HCT116 (cell line): ENCODE measurements at regions not wholly inside any gene's neighbourhood (a gene's known extent, or its start where the extent isn't known, plus 50 kb on each side); places are given as distances from the start of the nearest gene placed in this dataset.

ENCODE experiments used
- ATAC-seq: fragments of 200-7000 bp; cut with Tn5 transposase; 2 replicates; pipeline ENCODE4 v1.9.1; 2020; ENCODE audit warnings: mild to moderate bottlenecking, moderate library complexity
- BruUV-seq: library from RNA; stranded (reverse); fragments of 400-500 nt; replicated peaks from 2 replicates; lab custom pipeline; 2021; lab: Mats Ljungman, UMichigan
- CTCF ChIA-PET: fragments of 300-600 bp; sonication (Branson Sonifier 250); formaldehyde crosslinking; loops from one replicate; lab custom pipeline; 2021; ENCODE audit warnings: antibody characterized with exemption; lab: Charles Lee
- POLR2A ChIA-PET: fragments of 300-600, 350-600 bp; sonication (Branson Sonifier 250); formaldehyde crosslinking; loops from one replicate; lab custom pipeline; 2021; ENCODE audit warnings: antibody characterized with exemption; lab: Charles Lee
- RAD21 ChIA-PET, 2 experiments: fragments of 300-600 bp; sonication (Branson Sonifier 250); formaldehyde crosslinking; loops; one replicate each; lab custom pipeline; 2023; ENCODE audit warnings: low total read pairs in 2 of 2; ENCODE audit not compliant: uncharacterized antibody in 2 of 2, unreplicated experiment in 2 of 2, low non-redundant PET in 1 of 2; lab: Charles Lee
- DNase-seq: peaks from one replicate; pipeline ENCODE4 v3.0.0-alpha.2; 2010; ENCODE audit warnings: low read depth, low spot score
- H2AFZ ChIP-seq: fragments of 200-600 bp; shearing (Covaris generic), sonication (generic); 2 replicates; pipeline ENCODE4 v1.6.1; 2017; ENCODE audit warnings: low read depth, mixed run types, mixed read lengths, antibody characterized with exemption, low read length; ENCODE audit not compliant: poor library complexity, severe bottlenecking
- H3K27ac ChIP-seq: 2 replicates; pipeline ENCODE4 v1.5.1; 2012; ENCODE audit warnings: low read depth, low read length
- H3K27me3 ChIP-seq: fragments of 200-600 bp; sonication (generic); 2 replicates; pipeline ENCODE4 v1.6.1; 2016; ENCODE audit warnings: mixed run types, low read length, mixed read lengths; ENCODE audit not compliant: insufficient read depth
- H3K36me3 ChIP-seq, 2 experiments: fragments of 200-500 bp in 1 of 2; fragments of 200-600 bp in 1 of 2; sonication (Bioruptor generic) in 1 of 2; sonication (generic) in 1 of 2; 2 replicates each; pipeline versions ENCODE4 v1.5.1 to v1.6.1; 2014 to 2016; ENCODE audit warnings: low read length in 2 of 2, inconsistent platforms in 1 of 2, mixed read lengths in 1 of 2, mixed run types in 1 of 2; ENCODE audit not compliant: insufficient read depth in 2 of 2, control insufficient read depth in 1 of 2
- H3K4me1 ChIP-seq, 2 experiments: fragments of 200-600 bp in 1 of 2; sonication (generic) in 1 of 2; 2 replicates each; pipeline versions ENCODE4 v1.5.1 to v1.6.1; 2012 to 2017; ENCODE audit warnings: low read length in 2 of 2, inconsistent platforms in 1 of 2, mild to moderate bottlenecking in 1 of 2, mixed read lengths in 1 of 2, mixed run types in 1 of 2, moderate library complexity in 1 of 2; ENCODE audit not compliant: insufficient read depth in 2 of 2, control insufficient read depth in 1 of 2
- H3K4me2 ChIP-seq: fragments of 200-600 bp; sonication (generic); 2 replicates; pipeline ENCODE4 v1.6.1; 2017; ENCODE audit warnings: mixed run types, low read length, mixed read lengths
- H3K4me3 ChIP-seq, 2 experiments: fragments of 200-600 bp in 1 of 2; sonication (generic) in 1 of 2; replicated peaks in 1 of 2; 2 replicates each; pipeline ENCODE4 v1.5.1; 2011 to 2016; ENCODE audit warnings: low read length in 2 of 2, control low read depth in 1 of 2, low read depth in 1 of 2, mild to moderate bottlenecking in 1 of 2, mixed read lengths in 1 of 2, mixed run types in 1 of 2
- H3K79me2 ChIP-seq: fragments of 200-600 bp; sonication (generic); 2 replicates; pipeline ENCODE4 v1.6.1; 2017; ENCODE audit warnings: mild to moderate bottlenecking, mixed run types, low read length, moderate library complexity, mixed read lengths; ENCODE audit not compliant: insufficient read depth
- H3K9ac ChIP-seq: fragments of 200-600 bp; sonication (generic); 2 replicates; pipeline ENCODE4 v1.6.1; 2016; ENCODE audit warnings: low read length, mixed read lengths
- H3K9me2 ChIP-seq: fragments of 200-600 bp; sonication (generic), shearing (Covaris generic); 2 replicates; pipeline ENCODE4 v1.6.1; 2017; ENCODE audit warnings: mixed run types, mild to moderate bottlenecking, moderate library complexity; ENCODE audit not compliant: insufficient read depth
- H3K9me3 ChIP-seq, 2 experiments: fragments of 200-500 bp in 1 of 2; fragments of 200-600 bp in 1 of 2; sonication (Bioruptor generic) in 1 of 2; sonication (generic) in 1 of 2; 2 replicates each; pipeline ENCODE4 v1.6.1; 2014 to 2017; ENCODE audit warnings: low read length in 2 of 2, mixed read lengths in 2 of 2, inconsistent platforms in 1 of 2, low read depth in 1 of 2, mild to moderate bottlenecking in 1 of 2, mixed run types in 1 of 2, moderate library complexity in 1 of 2; ENCODE audit not compliant: control insufficient read depth in 1 of 2, insufficient read depth in 1 of 2
- H4K20me1 ChIP-seq: fragments of 200-600 bp; sonication (generic), shearing (Covaris generic); 2 replicates; pipeline ENCODE4 v1.6.1; 2017; ENCODE audit warnings: mixed run types, mild to moderate bottlenecking, moderate library complexity; ENCODE audit not compliant: insufficient read depth
- CTCF ChIP-seq, 3 experiments: fragments of 200-600 bp in 1 of 3; sonication (generic) in 1 of 3; IDR thresholded peaks in 2 of 3; conservative IDR thresholded peaks in 1 of 3; 2 replicates each; pipeline ENCODE4 v1.5.1; 2012 to 2017; ENCODE audit warnings: low read depth in 2 of 3, low read length in 2 of 3, antibody characterized with exemption in 1 of 3, borderline replicate concordance in 1 of 3, control low read depth in 1 of 3, mild to moderate bottlenecking in 1 of 3, mixed read lengths in 1 of 3, mixed run types in 1 of 3, moderate library complexity in 1 of 3; ENCODE audit not compliant: insufficient read depth in 1 of 3
- EZH2phosphoT487 ChIP-seq: fragments of 200-600 bp; IDR thresholded peaks from 2 replicates; pipeline ENCODE4 v1.6.1; 2018; ENCODE audit warnings: antibody characterized with exemption, borderline replicate concordance
- RAD21 ChIP-seq: IDR thresholded peaks from 2 replicates; pipeline ENCODE4 v1.6.1; 2012; ENCODE audit warnings: low read depth, mild to moderate bottlenecking
- SIN3A ChIP-seq: IDR thresholded peaks from 2 replicates; pipeline ENCODE4 v1.6.1; 2012; ENCODE audit warnings: low read depth
- SP1 ChIP-seq: IDR thresholded peaks from 2 replicates; pipeline ENCODE4 v1.6.1; 2012; ENCODE audit warnings: low read depth
- SRF ChIP-seq: IDR thresholded peaks from 2 replicates; pipeline ENCODE4 v1.6.1; 2012; ENCODE audit warnings: low read depth
- TCF7L2 ChIP-seq: IDR thresholded peaks from 2 replicates; pipeline ENCODE4 v1.7.0; 2011; ENCODE audit warnings: borderline replicate concordance, inconsistent platforms; ENCODE audit not compliant: insufficient read depth, insufficient read length; ENCODE audit errors: extremely low read depth
- intact Hi-C: fragments of 100-400 bp; cut with micrococcal nuclease; formaldehyde crosslinking; loops from 2 replicates; pipeline ENCODE4 v1.10.0; 2022

GRCh38 chr2:71790226-71791060 is 337.1 kb downstream of the DYSF start:
- Histone ChIP-seq H3K9me2 (no peaks in the 10 kb centered on the region), H4K20me1 (no peaks in the 10 kb centered on the region), H3K36me3 (no peaks in the 10 kb centered on the region), H3K4me2 (no peak overlapping the region), H3K79me2 (no peaks in the 10 kb centered on the region), H3K4me1 (peaks cover 0 to 6% of the 10 kb centered on the region in 2 experiments; a peak in 3 of 4 replicates), H3K9ac (no peak overlapping the region), H3K27ac (no peak overlapping the region), H3K4me3 (no peak overlapping the region), H3K27me3 (no peaks in the 10 kb centered on the region), H2AFZ (no peak overlapping the region), H3K9me3 (no peaks in the 10 kb centered on the region)
- no peak for DNase-seq
- no peak for TF ChIP-seq SP1
- peak; percentile 73 for TF ChIP-seq TCF7L2
- no TSS peak for BruUV-seq
- ChIA-PET POLR2A (no interaction called here), CTCF (no interaction called here), RAD21 (no interaction called here)
- intact Hi-C loops: no loop called here
- no peak for ATAC-seq

- no TSS peak for BruUV-seq
- no peaks in the 10 kb centered on the region for H3K9me2 ChIP-seq
- peaks cover 5 to 13% of the 10 kb centered on the region in 2 experiments for H3K4me1 ChIP-seq
- no peaks in the 10 kb centered on the region for H4K20me1 ChIP-seq
- H3K79me2 ChIP-seq: no peaks in the 10 kb centered on the region
- no peaks in the 10 kb centered on the region for H3K9me3 ChIP-seq
- H3K27me3 ChIP-seq: no peaks in the 10 kb centered on the region
- H3K9ac ChIP-seq: no peak overlapping the region
- no peak overlapping the region for H3K4me3 ChIP-seq
- no peak overlapping the region for H3K27ac ChIP-seq
- H3K36me3 ChIP-seq: no peaks in the 10 kb centered on the region
- no peak overlapping the region for H2AFZ ChIP-seq
- ChIA-PET RAD21 (no interaction called here), POLR2A (no interaction called here), CTCF (interaction anchor here (1.3 kb wide), 1 partner anchor 8 kb away, joined by 3 read pairs; no protein-coding TSS in a partner anchor)
- intact Hi-C loops: no loop called here
- no peak for ATAC-seq
- DNase-seq: no peak
- H3K4me2 ChIP-seq: no peak overlapping the region
- TF ChIP-seq SRF: no peak
- no peak for TF ChIP-seq EZH2phosphoT487
- no peak for TF ChIP-seq SIN3A
- peak in 2 of 3 experiments; percentile 6 to 12; a peak in 1 of 6 replicates for TF ChIP-seq CTCF (IDR thresholded peaks at IDR 0.05 in 2 of 3, conservative IDR thresholded peaks at IDR 0.05 in 1 of 3; ENCODE audit: borderline replicate concordance in 1 of 3, insufficient read depth in 1 of 3, low read depth in 2 of 3, low read length in 2 of 3)
- peak; percentile 10; the same call in 1 of the 2 replicates for TF ChIP-seq RAD21
- TF ChIP-seq, all 23 proteins: peak for 2
Observed at GRCh38 chr2:71789556-71790204, 336.3 kb downstream of the DYSF start.
